Gastrocnemius medialis (tissue), 4 donors: ENCODE measurements at regions not wholly inside any gene's neighbourhood (a gene's known extent, or its start where the extent isn't known, plus 50 kb on each side); places are given as distances from the start of the nearest gene placed in this dataset.

Source experiments
- CTCF ChIP-seq, 5 experiments: fragments of 450-650 bp in 3 of 5; fragments of 200-600 bp in 2 of 5; sonication (generic) in 2 of 5; IDR thresholded peaks in 4 of 5; conservative IDR thresholded peaks in 1 of 5; 1 replicate in 4 of 5; 2 replicates in 1 of 5; pipeline ENCODE4 v1.5.1; 2016 to 2019; ENCODE audit warnings: antibody characterized with exemption in 5 of 5, mild to moderate bottlenecking in 3 of 5, moderate library complexity in 3 of 5
- POLR2A ChIP-seq, 2 donors: fragments of 450-650 bp; IDR thresholded peaks; one replicate each; pipeline ENCODE4 v1.6.1; 2017; ENCODE audit warnings: antibody characterized with exemption in 2 of 2, mild to moderate bottlenecking in 2 of 2, moderate library complexity in 2 of 2

- TF ChIP-seq CTCF (IDR thresholded peaks at IDR 0.05 in 4 of 5, conservative IDR thresholded peaks at IDR 0.05 in 1 of 5) (no peak), POLR2A (IDR thresholded peaks at IDR 0.05) (no peak)
Observed at GRCh38 chr9:13688223-13688989, 408.9 kb upstream of the MPDZ start.
